Stimulated activated CD4-positive, alpha-beta T cell treated with anti-CD3 and anti-CD28 coated beads, TNF-alpha, amount 100 ng/mL, for 1 hour (primary cell): ENCODE measurements at regions not wholly inside any gene's neighbourhood (a gene's known extent, or its start where the extent isn't known, plus 50 kb on each side); places are given as distances from the start of the nearest gene placed in this dataset.
"Not testable (repeated sequence)": the region's sequence is repeated elsewhere in the genome, so short reads cannot be mapped to it uniquely, and the experiment has no call there.

Experiments used
- DNase-seq, 3 donors: peaks; one replicate each; pipeline ENCODE4 v3.0.0-alpha.2; 2020; ENCODE audit warnings: low read depth in 3 of 3, low spot score in 1 of 3

DNA sequence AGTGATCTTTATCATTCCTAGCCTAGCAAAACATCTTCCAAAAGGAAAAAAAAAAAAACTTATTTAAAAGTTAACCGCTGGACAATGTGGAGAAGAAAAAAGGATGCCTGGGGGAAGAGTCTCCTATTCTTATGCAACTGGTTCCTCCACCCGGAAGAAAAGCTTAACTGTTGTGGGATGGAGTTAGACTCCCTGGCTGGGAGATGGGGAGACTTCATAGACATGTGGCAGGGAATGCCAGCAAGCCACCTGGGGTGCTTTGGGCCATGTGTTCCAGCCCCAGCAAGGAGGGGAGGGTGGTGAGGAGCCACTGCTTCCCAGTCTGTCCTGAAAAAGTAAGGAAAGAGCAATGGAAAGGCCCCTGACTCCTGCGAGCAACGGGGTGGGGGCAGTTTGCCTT, 119.4 kb upstream of the SPIN4 start:
- no peak for DNase-seq

GRCh38 chrX:63466690-63467089, 115.6 kb upstream of the SPIN4 start:
- no peak for DNase-seq

DNA sequence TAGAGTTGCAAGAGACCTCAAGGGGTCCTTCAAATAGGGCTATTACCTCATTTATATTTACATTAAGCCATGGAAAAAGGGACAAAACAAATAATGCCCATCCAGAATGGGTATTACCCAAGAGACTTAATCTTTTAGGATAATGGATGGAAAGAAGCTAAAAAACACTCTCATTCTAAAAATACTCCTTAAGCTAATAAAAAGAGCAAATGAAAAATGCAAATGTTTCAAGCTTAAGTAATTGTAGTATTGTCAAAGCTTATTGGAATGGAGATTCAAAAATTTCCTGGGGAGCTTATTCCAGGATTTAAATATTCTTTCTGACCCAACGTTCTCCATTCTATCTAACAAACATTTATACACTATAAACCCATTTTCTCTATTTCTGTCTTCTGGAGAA, 107.8 kb upstream of the SPIN4 start:
- DNase-seq = no peak

GRCh38 chrX:63453571-63453970, 102.4 kb upstream of the SPIN4 start:
- no peak for DNase-seq

DNA sequence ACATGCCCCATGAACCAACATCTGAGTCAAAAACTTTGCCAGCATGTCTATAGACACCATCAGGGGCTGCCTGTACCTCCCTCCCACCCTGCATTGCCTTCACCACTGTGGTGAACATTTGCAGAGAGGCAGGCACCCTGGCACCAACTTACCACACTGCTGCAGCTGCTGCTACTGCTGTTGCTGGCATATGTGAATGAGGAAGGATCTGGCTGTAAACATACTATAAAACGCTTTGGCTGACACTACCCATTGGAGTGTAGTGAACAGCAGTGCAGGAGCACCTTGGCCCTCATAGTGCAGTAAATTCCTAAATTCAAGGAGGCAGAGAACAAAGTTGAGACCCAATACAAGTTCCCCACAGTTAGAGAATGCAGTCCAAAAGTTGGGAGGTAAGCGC, 90.6 kb upstream of the SPIN4 start:
- no peak for DNase-seq

DNA sequence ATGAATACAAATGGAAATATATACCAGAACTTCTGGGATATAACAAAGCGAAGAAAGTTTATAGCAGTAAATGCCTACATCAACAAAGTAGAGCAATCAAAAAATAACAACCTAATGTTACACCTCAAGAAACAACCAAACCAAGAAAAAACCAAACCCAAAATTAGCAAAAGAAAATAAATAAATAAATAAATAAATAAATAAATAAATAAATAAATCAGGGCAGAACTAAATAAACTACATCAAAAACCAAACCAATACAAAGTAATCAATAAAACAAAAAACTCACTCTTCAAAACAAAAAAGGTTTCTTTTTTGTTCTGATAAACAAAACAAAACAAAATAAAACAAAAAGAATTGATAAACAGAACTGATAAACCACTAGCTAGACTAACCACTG, 88.4 kb upstream of the SPIN4 start:
- DNase-seq = no peak

GRCh38 chrX:63436865-63437264, 85.7 kb upstream of the SPIN4 start:
- DNase-seq = no peak

DNA sequence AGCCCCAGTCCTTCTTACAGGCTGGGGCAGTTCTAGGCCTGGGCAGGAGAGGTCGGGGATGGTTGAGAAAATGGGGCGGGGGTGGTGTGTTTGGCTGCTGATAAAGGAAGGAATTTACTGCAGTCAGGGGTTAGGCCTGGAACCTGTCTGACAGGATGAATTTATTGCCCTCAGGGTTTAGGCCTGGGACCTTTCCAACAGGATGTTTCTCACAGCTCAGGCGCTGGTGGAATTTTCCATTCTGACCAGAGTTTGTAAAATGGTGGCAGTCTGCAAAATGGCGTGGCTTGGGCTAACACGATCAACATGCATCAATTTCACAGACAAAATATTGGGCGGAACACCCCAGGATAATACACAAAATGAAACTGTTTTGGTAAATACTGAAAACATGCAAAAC, 83.5 kb upstream of the SPIN4 start:
- no peak for DNase-seq

DNA sequence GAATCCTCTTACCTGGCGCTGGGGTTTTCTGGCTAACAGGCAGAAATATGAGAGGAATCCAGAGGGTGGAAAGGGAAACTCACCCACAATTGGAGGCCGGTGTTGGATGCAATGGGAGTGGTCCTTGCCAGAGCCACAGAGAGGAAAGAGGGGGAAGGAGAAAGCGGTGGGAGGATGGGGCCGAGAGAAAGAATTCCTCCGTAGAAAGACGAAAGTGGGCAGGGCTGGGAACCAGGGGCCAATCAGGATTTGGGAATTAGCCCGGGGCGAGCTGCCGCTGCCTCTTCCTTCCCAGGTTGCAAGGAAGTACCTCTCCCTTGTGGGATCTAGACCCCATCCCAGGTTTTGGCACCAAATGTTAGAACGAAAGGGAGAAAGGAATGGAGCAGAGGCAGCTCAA, 83.1 kb upstream of the SPIN4 start:
- DNase-seq = no peak

DNA sequence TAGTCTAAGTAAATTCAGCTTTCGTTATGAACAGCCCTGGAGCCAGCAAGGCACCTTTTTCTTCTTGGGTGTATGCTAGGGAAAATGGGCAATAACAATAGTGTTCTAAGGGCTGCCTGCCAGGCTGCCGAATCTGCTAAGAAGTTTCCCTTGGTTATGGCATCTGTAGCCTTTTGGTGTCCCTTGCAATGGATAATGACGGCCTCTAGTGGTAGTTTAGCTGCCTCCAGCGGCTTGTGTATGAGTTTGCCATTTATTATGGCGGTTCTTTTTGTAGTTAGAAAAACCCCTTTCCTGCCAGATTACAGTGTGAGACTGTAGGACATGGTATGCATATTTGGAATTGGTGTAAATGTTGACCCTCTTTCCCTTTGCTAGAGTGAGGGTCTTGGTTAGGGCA, 78.9 kb upstream of the SPIN4 start:
- DNase-seq = no peak

DNA sequence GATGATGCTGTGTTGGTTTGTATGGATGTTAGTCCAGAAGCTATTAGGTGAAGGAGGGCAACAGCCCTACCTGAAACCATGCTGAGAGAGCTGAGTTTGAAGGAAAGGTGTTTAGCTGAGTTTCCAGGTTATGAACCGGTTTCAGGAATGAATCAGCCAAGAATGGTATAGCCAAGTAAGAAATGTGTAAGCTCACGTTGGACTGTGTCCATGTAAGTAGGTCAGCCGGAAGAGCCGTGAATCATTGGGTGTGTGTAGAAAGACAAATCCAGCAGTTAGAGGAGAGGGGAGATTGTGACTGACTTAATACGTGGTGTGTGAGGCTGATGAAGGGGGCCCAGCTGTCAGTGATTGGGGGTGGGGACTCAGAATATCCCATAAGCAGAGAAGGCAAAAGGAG, 77.2 kb upstream of the SPIN4 start:
- no peak for DNase-seq

GRCh38 chrX:63426519-63426918, 75.4 kb upstream of the SPIN4 start:
- DNase-seq = no peak

GRCh38 chrX:63424063-63424462, 72.9 kb upstream of the SPIN4 start:
- no peak for DNase-seq

DNA sequence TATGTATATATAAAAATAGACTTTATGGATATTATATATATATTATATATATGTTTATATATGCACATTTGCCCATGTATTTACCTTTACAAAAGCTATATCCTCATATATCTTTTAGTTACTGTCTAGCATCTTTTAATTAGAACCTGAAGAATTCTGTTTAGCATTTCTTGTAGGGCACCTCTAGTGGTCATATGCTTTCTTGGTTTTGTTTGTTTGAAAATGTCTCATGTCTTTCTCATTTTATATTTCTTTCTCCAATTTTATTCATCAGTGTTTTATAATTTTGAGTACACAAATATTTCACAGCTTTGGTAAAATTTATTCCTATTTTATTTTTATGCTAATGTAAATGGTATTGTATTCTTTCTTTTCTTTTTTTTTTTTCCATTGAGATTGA, 70.3 kb upstream of the SPIN4 start:
- DNase-seq = no peak

DNA sequence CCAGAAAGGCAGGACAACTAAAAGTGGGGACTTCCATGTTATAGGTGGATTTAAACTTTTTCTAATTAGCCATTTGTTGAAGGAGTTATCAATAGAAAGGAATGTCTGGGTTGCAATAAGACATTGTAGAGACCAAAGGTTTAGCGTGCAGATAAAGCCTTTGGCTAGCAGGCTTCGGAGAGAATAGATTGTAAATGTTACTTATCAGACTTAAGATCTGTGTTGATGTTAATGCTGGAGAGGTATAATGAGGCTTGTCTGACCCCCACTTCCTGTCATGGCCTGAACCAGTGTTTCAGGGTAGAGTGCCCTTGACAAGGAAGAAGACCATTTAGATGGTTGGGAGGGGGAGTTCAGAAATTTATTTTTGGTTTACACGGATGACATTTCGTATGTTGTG, 67.1 kb upstream of the SPIN4 start:
- DNase-seq = no peak

DNA sequence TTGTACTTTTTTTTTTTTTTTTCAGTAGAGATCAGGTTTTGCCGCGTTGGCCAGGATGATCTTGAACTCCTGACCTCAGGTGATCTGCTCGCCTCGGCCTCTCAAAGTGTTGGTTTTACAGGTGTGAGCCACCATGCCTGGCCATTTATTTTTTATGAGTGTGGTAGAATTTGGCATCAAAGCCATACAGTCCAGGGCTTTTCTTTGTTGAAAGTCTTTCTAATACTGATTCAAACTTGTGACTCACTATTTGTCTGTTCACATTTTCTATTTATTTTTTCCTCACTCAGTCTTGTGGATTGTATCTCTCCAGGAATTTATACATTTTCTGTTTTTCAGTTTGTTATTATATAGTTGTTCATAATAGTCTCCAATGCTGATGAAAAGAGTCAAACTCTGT, 66.5 kb upstream of the SPIN4 start:
- DNase-seq = no peak

DNA sequence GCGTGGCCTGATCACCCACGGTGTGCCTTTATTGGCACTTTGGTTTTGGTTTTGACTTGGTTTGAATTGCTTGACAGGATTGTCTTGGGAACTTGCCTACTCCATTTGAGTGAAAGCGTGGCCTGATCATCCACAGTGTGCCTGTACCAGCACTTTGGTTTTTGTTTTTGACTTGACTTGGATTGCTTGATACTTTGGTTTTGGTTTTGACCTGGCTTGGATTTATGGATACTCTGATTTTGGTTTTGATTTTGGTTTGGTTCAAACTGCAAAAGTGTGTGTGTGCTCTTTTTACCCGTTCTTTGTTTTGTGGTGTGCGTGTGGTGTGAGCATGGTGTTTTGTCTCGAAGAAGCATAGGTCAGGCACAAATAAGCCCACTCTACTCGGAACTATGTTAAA, 58.8 kb upstream of the SPIN4 start:
- DNase-seq = not testable (repeated sequence)

- no peak for DNase-seq
These were observed 56.9 kb upstream of the SPIN4 start for GRCh38 chrX:63408050-63408449.

GRCh38 chrX:63404332-63404731, 53.2 kb upstream of the SPIN4 start:
- DNase-seq = no peak

- no peak for DNase-seq
These were observed 51.0 kb upstream of the SPIN4 start for GRCh38 chrX:63402106-63402505.
